ENCODE measurements at regions not wholly inside any gene's neighbourhood (a gene's known extent, or its start where the extent isn't known, plus 50 kb on each side); places are given as distances from the start of the nearest gene placed in this dataset.

DNA sequence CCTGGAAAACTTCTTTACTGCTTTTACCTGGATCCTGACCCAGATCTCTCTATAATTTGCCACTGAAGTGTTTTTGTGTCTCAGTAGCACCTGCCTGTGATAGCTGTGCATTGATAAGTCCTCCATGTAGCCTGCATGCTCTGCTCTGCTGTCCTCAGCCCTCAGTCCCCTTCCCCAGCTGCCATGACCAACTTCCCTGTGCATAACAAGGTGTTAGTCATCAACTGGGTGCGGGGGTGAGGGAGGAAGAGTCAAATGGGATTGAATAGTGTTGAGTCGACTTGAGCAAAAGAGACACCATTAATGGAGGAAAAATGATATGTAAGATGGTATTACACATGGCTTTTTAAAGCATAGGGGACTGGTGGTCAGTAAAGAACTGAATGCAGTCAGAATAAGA, 92.2 kb upstream of the PLET1 start:
- DNase-seq (ENCODE audit: low spot score) = no peak
- intact Hi-C loops (cut with DNase I) = no loop called here

DNA sequence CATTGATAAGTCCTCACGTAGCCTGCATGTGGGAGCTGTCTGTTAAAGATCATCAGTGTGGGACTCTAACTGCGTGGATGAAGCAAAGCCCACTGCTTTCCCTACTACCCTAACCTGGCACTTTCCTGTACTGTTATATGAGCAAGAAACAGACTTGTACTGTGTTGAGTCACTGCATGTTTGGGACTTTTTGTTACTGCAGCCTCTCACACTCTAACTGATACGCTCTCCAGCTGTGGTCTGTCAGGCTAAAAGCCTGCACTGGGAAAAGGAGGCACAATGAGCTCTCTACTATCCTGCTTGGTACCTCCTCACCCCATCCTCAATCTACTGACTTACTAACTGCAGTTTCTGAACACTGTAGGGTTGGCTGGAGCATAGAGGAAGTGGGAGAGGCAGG, 93.7 kb upstream of the PLET1 start:
- no peak for DNase-seq (ENCODE audit: low spot score)
- intact Hi-C loops (cut with DNase I) = no loop called here

DNA sequence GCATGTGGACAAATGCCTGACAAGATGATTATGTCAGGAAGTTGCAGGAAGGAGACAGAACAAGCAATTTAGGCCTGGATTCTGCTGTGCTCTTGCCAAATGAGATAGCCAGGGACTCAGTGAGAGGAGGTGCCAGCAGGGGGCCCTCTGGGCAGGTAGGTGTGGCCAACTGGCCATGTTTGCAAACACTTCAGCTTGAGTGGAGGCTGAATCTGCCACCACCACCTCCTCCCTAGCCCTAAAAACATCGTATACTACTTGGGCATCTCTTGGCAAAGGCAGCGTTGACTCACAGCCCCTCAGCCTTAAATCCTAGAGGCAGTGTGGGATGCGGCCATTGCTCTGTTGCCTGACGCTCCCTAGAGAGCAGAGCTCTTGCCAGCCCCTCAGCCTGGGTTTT, 95.1 kb upstream of the PLET1 start:
- no peak for DNase-seq (ENCODE audit: low spot score)
- intact Hi-C loops (cut with DNase I) = no loop called here

DNA sequence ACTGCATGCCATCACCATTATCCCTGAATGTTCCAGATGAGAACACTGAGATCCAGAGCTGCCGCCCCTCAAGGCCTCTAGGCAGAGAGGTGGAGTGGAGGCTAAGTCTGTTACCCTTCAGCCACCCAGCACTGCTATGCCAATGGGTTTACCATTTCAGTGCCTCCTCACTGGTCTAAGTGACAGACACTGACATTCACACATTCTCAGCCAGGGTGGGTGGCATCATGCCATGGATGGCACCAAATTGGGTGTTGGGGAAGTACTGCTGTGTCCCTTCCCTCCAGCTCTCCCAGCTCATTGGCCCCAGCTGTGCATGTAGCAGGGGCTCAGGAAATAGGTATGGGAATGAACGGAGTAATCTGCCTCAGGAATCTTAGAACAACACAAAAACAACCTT, 96.8 kb upstream of the PLET1 start:
- intact Hi-C loops (cut with DNase I) = no loop called here
- DNase-seq (ENCODE audit: low spot score) = no peak

DNA sequence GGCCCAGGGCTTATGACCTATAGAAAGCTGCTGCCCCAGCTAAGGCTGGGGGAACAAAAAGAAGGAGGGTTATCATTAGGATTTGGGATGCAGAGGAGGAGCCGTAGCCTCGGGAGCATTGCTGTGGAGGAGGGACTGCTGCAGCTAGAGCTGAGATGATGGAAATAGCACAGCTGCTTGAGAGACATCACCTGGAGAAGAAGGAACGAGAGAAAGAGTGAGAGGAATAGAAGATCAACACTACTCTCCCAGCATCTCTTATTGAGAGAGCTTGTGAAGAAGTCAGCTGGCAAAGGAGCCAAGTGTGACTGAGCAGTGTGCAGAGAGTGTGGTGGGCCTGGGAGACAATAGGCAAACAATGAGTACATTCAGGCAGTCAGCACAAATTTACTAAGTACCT, 100.7 kb upstream of the PLET1 start:
- intact Hi-C loops (cut with DNase I) = no loop called here
- no peak for DNase-seq (ENCODE audit: low spot score)

DNA sequence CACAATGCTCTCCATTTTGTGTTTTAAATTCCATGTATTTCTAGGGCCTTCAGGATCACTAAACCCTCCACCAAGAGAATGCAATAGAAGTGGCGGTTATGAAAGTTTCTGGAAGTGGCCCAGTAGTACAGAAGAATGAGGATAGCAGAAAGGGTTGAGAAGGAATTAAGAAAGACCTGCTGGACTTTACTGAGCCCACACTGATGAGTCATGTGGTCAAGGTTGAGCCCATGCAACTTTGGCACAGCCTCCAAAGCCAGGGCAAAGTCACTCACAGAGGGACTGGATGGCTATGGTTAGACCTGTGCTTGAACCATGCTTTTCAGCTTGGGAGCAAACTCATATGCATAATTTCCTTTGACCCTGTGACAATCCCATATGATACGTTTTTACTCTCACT, 102.9 kb upstream of the PLET1 start:
- intact Hi-C loops (cut with DNase I) = no loop called here
- DNase-seq (ENCODE audit: low spot score) = no peak

DNA sequence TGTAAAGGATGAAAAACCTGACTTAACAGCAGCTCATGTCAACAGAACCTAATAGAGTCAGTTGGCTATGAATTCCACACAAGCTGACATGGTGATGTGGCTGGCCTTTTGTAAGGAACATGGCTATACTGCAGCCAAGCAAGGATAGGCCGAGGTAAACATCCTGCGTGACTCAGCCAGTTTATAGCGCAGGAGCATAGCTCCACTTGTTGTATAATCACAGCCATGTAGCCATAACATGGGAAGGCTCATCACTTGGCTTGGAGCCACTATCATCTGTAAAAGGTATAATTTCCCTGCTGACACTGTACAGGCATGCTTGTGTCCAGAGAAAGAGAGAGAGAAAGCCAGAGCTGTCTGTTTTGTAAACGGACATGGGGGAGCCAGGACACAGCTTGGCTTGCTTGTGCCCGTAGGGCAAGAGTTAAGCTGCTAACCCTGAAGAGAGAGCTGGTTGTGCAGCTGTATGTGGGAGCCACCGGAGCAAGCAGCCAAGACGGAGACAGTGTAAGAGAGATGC, 104.4 kb upstream of the PLET1 start:
- intact Hi-C loops (cut with DNase I) = no loop called here
- no peak for DNase-seq (ENCODE audit: low spot score)

DNA sequence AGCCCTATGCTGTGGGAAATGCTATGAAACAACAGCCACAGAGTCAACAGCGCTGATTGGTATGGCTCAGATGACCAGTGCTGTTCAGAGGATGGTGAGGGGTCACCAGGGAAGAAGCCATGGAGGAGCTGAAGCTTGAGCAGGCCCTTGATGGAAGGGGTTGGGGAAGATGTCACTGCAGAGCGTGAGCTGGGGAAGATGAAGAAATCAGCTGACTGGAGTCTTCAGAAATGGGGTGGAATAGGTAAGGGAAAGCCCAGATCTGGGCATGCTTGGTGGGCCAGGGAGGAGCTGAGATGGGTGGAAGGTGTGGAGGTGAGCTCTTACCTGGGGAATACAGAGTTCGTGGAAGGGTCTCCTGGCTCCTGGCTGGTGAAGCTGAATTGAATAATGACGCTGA, 105.4 kb upstream of the PLET1 start:
- DNase-seq (ENCODE audit: low spot score) = no peak
- intact Hi-C loops (cut with DNase I) = no loop called here

DNA sequence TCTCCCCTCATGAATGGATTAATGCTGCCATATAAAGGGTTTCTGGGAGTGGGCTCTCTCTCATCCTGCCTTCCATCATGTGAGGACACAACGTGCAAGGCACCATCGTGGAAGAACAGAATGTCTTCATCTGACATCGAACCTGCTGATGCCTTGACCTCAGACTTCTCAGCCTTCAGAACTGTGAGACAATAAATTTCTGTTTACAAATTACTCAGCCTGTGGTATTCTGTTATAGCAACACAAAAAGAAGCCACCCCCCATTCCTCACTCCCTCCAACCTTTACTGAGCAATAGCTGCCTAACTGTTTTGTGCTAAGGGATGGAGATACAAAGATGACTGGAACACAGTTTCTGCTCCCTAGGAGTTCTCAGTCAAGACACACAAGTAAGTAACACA, 106.1 kb upstream of the PLET1 start:
- DNase-seq (ENCODE audit: low spot score) = no peak
- intact Hi-C loops (cut with DNase I) = no loop called here

DNA sequence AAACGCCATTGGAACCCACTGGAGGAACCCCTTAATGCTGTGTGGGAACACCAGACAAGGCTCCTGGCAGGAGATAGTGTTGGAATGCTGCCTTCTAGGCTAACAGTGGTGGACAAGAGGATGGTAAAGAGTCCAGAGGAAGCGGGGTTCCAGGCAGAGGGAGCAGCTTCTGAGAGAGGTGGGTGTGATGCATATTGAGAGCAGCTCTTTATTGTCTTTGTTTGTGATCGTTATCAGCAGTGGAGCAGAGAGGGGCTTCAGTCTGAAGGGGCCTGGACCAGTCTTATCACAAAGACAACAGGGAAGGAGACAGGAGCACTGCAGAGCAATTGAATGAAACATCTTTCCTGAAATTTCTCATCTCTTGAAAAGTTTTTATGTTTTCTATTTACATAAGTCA, 106.8 kb upstream of the PLET1 start:
- no peak for DNase-seq (ENCODE audit: low spot score)
- intact Hi-C loops (cut with DNase I) = no loop called here

DNA sequence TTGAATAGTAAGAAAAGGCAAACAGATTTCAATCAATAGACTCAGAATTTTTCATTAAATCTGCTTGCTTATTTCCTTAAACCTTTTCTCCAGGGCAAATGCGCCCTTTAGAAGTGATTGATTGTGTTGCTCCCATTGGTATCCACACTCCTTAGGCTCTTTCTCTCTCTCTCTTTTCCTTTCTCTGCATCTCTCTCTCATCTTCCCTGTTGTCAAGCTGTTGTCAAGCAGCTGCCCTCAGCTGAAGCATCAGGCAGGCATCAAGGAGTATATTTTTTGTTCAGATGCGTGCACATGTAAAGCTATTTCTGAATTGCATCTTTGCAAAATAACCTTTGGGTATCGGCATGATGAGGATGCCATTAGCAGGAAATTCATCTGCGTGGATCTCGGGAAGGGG, 107.2 kb upstream of the PLET1 start:
- intact Hi-C loops (cut with DNase I) = no loop called here
- DNase-seq (ENCODE audit: low spot score) = no peak

DNA sequence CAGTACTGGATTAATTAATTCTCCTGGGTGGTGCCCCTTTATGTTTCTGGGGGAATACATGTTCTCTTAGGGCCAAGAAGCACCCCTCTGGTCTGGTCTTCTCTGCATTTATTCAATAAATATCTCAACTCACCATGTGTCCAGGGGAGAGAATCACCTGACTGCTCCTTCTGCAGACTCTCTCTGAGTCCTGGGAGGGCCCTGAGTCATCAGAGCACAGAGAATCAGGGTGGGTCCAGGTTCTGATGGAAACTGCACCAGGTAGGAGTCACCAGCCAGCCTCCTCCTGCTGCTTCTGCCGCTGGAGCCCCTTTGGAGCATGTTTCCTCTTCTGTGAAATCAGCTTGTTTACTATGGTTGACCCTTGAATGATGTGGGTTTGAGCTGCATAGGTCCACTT, 107.7 kb upstream of the PLET1 start:
- intact Hi-C loops (cut with DNase I) = no loop called here
- no peak for DNase-seq (ENCODE audit: low spot score)

DNA sequence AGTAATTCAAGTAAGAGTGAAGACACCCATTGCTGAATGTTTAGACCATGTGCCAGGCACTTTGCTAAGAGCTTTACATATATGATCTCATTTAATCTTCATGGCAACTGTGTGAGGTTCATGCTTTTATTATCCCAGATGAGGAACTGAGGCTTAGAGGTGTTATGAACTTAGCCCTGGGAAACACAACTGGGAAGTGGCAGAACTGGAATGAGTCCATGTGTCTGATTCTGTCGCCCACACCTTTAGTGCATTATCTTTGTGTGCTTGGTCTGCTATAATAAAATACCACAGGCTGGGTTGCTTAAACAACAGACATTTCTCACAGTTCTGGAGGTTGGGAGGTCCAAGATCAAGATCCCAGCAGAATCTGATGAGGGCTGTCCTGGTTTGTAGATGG, 108.7 kb upstream of the PLET1 start:
- intact Hi-C loops (cut with DNase I) = no loop called here
- DNase-seq (ENCODE audit: low spot score) = no peak

DNA sequence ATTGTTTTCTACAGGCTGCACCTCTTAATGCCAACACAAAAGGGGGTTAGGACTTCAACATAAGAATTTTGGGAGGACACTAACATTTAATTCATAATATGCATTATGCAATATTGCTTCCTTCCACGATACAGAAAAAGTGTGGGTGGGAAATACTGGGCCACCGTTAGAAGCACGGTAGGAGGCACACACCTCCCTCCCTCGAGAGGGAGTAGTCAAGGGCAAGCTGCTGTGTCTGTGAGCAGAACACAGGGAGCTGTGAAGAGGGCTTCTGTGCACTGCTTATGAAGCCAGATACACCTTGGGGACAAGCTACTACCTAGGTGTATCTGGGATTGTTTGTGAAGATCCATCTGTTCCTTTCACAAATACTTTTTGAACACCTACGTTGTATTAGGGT, 109.3 kb upstream of the PLET1 start:
- intact Hi-C loops (cut with DNase I) = no loop called here
- no peak for DNase-seq (ENCODE audit: low spot score)

DNA sequence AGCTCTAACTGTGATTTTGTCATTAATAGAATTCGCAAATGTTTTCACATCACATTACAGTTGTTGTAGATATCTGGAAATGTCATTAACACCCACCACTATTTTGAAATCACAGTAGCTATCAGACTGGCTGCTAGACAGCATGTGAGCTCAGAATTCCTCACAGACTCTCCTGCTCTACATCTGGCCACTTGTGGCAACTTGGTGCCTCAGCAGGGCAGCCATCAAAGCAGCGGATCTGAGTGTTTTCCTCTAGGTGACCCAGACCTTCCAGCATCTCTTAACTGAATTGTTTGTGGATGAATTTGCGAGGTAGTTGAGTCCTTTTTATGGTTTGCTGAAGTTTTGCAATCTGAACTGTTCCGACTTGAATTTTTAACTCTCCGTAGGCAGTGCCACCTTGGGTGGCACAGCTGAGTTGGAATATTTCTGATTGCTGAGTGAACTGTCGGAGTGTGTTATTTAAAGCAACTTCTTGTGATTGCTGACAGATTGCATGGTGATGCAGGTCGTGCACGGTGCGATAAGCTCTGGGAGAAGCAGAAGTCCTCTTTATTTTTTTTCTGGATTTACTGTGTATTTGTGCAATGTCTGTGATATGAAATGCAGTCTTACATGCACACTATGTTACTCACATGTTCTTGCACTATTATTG, 114.0 kb upstream of the PLET1 start:
- DNase-seq (ENCODE audit: low spot score) = no peak
- intact Hi-C loops (cut with DNase I) = no loop called here

DNA sequence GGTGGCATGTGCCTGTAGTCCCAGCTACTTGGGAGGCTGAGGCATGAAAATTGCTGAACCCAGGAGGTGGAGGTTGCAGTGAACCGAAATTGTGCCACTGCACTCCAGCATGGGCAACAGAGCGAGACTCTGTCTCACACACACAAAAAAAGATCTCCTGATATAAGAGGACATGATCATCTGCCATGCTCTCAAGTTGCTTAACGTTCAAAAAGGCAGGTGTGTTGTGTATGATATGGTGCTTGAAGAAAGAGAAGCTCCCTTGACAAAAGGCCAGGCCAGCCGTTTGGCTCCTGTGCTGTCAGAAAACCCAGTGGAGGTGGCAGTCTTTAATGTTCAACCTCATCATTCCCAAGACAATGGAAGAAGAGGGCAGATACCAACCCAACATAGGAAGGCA, 117.3 kb upstream of the PLET1 start:
- intact Hi-C loops (cut with DNase I) = no loop called here
- DNase-seq (ENCODE audit: low spot score) = no peak

DNA sequence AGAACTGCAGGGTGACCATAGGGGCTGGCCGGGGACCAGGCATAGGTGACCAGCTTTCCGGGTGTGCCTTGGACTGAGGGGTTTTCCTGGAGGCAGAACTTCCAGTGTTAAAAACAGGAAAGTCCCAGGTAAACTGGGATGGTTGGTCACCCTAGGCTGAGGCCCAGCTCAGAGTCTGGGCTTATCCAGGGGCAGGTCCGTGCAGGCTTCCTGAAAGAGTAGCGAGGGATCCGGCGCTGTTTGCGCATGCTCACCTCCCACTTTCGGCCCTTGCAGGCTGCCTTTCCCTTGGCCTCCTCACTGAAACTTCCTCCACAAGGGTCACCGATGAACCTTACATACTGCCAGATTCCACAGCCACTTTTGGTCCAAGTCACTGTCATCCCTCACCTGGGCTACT, 119.8 kb upstream of the PLET1 start:
- no peak for DNase-seq (ENCODE audit: low spot score)
- intact Hi-C loops (cut with DNase I) = no loop called here

DNA sequence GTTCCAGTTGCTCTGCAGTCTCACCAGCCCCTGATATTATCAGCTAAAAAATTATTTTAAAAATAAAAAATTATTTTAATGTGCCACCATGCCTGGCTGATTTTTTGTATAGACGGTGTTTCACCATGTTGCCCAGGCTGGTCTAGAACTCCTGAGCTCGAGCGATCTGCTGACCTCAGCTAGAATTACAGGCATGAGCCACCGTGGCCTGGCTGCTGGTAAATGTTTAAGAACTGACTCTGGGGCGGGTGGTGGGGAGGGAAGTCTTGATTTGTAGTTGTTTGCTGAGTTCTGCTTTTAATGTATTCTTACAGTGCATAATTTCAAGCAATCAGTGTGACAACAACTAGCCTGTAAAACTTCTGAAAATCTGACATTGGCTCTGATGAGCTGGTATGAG, 120.9 kb upstream of the PLET1 start:
- intact Hi-C loops (cut with DNase I) = no loop called here
- no peak for DNase-seq (ENCODE audit: low spot score)

DNA sequence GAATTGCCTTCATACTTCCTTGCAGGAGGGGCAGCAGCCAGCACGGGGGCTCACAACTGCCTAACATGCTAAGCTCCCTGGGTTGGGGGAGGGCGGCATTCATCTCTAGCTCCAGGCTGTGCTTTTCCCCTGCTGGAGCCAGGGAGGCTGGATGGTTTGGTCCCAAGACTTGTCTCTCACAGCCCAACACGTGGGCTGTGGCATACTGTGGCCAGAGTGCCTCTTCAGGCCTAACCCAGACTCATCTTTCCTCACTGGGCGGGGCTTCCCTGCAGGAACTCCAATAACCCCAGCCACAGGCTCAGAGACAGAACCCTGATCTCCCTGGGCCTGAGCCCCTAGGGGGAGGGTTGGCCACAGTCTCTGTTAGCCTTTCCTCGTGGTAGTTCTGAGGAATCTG, 121.9 kb upstream of the PLET1 start:
- no peak for DNase-seq (ENCODE audit: low spot score)
- intact Hi-C loops (cut with DNase I) = no loop called here

DNA sequence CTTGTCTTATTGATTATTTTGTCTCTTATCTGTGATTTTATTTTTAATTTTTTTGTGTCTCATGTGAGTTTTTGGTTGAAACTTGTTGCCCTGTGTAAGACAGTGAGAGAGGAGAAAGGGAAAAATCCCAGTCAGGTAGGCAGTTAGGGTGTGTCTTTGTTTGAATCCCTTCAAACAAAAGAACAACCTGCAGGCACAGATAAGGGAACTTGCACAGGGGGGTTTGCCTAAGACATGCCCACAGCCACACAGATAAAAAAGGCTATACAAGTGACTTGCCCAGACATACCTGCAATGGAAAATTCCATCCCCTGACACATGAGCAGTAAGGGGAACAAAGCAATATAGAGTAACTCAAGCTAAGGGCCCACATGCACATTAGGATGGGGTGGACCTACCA, 127.8 kb upstream of the PLET1 start:
- intact Hi-C loops (cut with DNase I) = no loop called here
- DNase-seq (ENCODE audit: low spot score) = no peak

DNA sequence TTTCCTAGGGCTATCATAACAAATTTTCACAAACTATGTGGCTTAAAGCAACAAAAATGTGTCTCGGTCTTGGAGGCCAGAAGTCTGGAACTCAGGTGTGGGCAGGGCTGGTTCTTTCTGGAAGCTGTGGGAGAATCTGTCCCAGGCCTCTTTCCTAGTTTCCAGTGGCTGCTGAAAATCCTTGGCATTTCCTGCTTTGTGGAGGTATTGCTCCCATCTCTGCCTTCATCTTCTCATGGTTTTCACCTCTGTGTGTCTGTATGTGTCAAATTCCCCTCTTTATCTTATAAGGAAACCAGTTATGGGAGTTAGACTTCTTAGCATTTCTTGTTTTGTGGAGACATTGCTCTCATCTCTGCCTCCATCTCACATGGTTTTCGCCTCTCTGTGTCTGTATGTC, 130.4 kb upstream of the PLET1 start:
- DNase-seq (ENCODE audit: low spot score) = no peak
- intact Hi-C loops (cut with DNase I) = no loop called here

DNA sequence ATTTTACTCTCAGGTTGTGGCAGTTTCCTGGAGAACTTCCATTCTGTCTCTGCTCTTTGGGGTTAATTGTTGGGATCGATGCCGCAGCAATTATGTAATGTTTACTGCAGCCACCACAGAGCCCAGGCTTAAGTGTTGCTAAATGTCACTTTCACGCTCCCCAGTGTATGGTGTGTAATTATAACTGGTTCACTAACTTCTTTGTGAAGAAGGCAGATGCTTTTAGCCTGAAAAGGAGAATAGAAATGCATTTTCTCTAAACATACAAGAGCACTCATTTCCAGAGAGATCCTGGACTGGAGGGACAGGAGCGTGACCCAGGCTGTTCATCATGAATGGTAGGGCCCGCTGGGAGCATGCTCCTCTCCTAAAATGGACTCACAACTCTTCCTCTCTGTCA, 132.2 kb upstream of the PLET1 start:
- intact Hi-C loops (cut with DNase I) = no loop called here
- DNase-seq (ENCODE audit: low spot score) = no peak
